ENCODE measurements at regions not wholly inside any gene's neighbourhood (a gene's known extent, or its start where the extent isn't known, plus 50 kb on each side); places are given as distances from the start of the nearest gene placed in this dataset.

- no peaks in the 10 kb centered on the region for H3K27me3 ChIP-seq
- intact Hi-C loops (cut with DNase I; ENCODE audit: low total_unique reads) (no loop called here), in situ Hi-C loops (cut with MboI; ENCODE audit: low sequenced_read_pairs in 4 of 4) (no loop called here)
- no peaks in the 10 kb centered on the region for H3K36me3 ChIP-seq
- no peak for DNase-seq
- no peak for ATAC-seq
- H3K4me3 ChIP-seq, result no peak overlapping the region
- no peaks in the 10 kb centered on the region for H3K9me3 ChIP-seq
- H3K27ac ChIP-seq, result no peak overlapping the region
- no peaks in the 10 kb centered on the region for H3K4me1 ChIP-seq
- TF ChIP-seq POLR2A (IDR thresholded peaks at IDR 0.05), result no peak
- no peak for TF ChIP-seq CTCF (IDR thresholded peaks at IDR 0.05 in 4 of 5, conservative IDR thresholded peaks at IDR 0.05 in 1 of 5)
These were observed 476.1 kb downstream of the TMEM232 start for GRCh38 chr5:110250355-110250754.

GRCh38 chr5:110250755-110251154 is 475.7 kb downstream of the TMEM232 start:
- H3K9me3 ChIP-seq, result no peaks in the 10 kb centered on the region
- intact Hi-C loops (cut with DNase I; ENCODE audit: low total_unique reads) (no loop called here), in situ Hi-C loops (cut with MboI; ENCODE audit: low sequenced_read_pairs in 4 of 4) (no loop called here)
- no peaks in the 10 kb centered on the region for H3K4me1 ChIP-seq
- no peak overlapping the region for H3K27ac ChIP-seq
- ATAC-seq (no peak), DNase-seq (no peak)
- H3K36me3 ChIP-seq, result no peaks in the 10 kb centered on the region
- no peak for TF ChIP-seq POLR2A (IDR thresholded peaks at IDR 0.05)
- TF ChIP-seq CTCF (IDR thresholded peaks at IDR 0.05 in 4 of 5, conservative IDR thresholded peaks at IDR 0.05 in 1 of 5), result no peak
- H3K27me3 ChIP-seq, result no peaks in the 10 kb centered on the region
- H3K4me3 ChIP-seq, result no peak overlapping the region

- ATAC-seq (no peak), DNase-seq (no peak)
- Histone ChIP-seq H3K27me3 (no peaks in the 10 kb centered on the region), H3K4me3 (no peak overlapping the region), H3K27ac (no peak overlapping the region), H3K9me3 (no peaks in the 10 kb centered on the region), H3K36me3 (no peaks in the 10 kb centered on the region), H3K4me1 (no peaks in the 10 kb centered on the region)
- intact Hi-C loops (cut with DNase I; ENCODE audit: low total_unique reads) (no loop called here), in situ Hi-C loops (cut with MboI; ENCODE audit: low sequenced_read_pairs in 4 of 4) (no loop called here)
- TF ChIP-seq CTCF (IDR thresholded peaks at IDR 0.05 in 4 of 5, conservative IDR thresholded peaks at IDR 0.05 in 1 of 5), result no peak
- no peak for TF ChIP-seq POLR2A (IDR thresholded peaks at IDR 0.05)
These were observed 475.1 kb downstream of the TMEM232 start for GRCh38 chr5:110251366-110251765.

GRCh38 chr5:110255194-110255593 is 471.3 kb downstream of the TMEM232 start:
- no peak for ATAC-seq
- no peaks in the 10 kb centered on the region for H3K9me3 ChIP-seq
- in situ Hi-C loops (cut with MboI; ENCODE audit: low sequenced_read_pairs in 4 of 4) (no loop called here), intact Hi-C loops (cut with DNase I; ENCODE audit: low total_unique reads) (no loop called here)
- TF ChIP-seq CTCF (IDR thresholded peaks at IDR 0.05 in 4 of 5, conservative IDR thresholded peaks at IDR 0.05 in 1 of 5), result no peak
- TF ChIP-seq POLR2A (IDR thresholded peaks at IDR 0.05), result no peak
- no peaks in the 10 kb centered on the region for H3K4me1 ChIP-seq
- no peak overlapping the region for H3K27ac ChIP-seq
- H3K27me3 ChIP-seq, result no peaks in the 10 kb centered on the region
- H3K4me3 ChIP-seq, result no peak overlapping the region
- no peak for DNase-seq
- no peaks in the 10 kb centered on the region for H3K36me3 ChIP-seq

- Histone ChIP-seq H3K4me1 (no peaks in the 10 kb centered on the region), H3K9me3 (no peaks in the 10 kb centered on the region), H3K4me3 (no peak overlapping the region), H3K36me3 (no peaks in the 10 kb centered on the region), H3K27ac (no peak overlapping the region), H3K27me3 (no peaks in the 10 kb centered on the region)
- no peak for DNase-seq
- intact Hi-C loops (cut with DNase I; ENCODE audit: low total_unique reads), result no loop called here
- in situ Hi-C loops (cut with MboI; ENCODE audit: low sequenced_read_pairs in 4 of 4), result no loop called here
- no peak for TF ChIP-seq CTCF (IDR thresholded peaks at IDR 0.05 in 4 of 5, conservative IDR thresholded peaks at IDR 0.05 in 1 of 5)
- TF ChIP-seq POLR2A (IDR thresholded peaks at IDR 0.05), result no peak
- ATAC-seq, result no peak
These were observed 470.2 kb downstream of the TMEM232 start for GRCh38 chr5:110256298-110256697.
